Erythroblast (primary cell): ENCODE measurements at regions not wholly inside any gene's neighbourhood (a gene's known extent, or its start where the extent isn't known, plus 50 kb on each side); places are given as distances from the start of the nearest gene placed in this dataset.

Source experiments
- DNase-seq, 2 experiments: peaks; one replicate each; lab custom pipeline; 2025; lab: John Stamatoyannopoulos, UW
- GATA1 ChIP-seq: IDR thresholded peaks from 2 replicates; pipeline ENCODE4 v1.6.1; 2011; ENCODE audit warnings: low read depth, mild to moderate bottlenecking, control low read depth, low read length, moderate library complexity
- POLR2A ChIP-seq: IDR thresholded peaks from 2 replicates; pipeline ENCODE4 v1.6.1; 2011; ENCODE audit warnings: mild to moderate bottlenecking, low read length

GRCh38 chr1:59089036-59089798, 207.7 kb upstream of the FGGY start:
- DNase-seq, result no peak
- TF ChIP-seq POLR2A (no peak), GATA1 (no peak)

- DNase-seq, result no peak
- TF ChIP-seq GATA1 (no peak), POLR2A (no peak)
Measured at GRCh38 chr1:59089922-59090457, 206.9 kb upstream of the FGGY start.

- DNase-seq, result no peak
- TF ChIP-seq GATA1 (no peak), POLR2A (no peak)
Measured at GRCh38 chr1:59092126-59092525, 204.8 kb upstream of the FGGY start.

GRCh38 chr1:59094001-59094400, 202.9 kb upstream of the FGGY start:
- TF ChIP-seq POLR2A (no peak), GATA1 (no peak)
- DNase-seq, result no peak

GRCh38 chr1:59096501-59096900, 200.4 kb upstream of the FGGY start:
- DNase-seq, result peak; percentile 11 to 53
- TF ChIP-seq POLR2A (no peak), GATA1 (no peak)

- DNase-seq, result no peak
- TF ChIP-seq GATA1 (no peak), POLR2A (no peak)
Measured at GRCh38 chr1:59098655-59099054, 198.2 kb upstream of the FGGY start.

GRCh38 chr1:59100708-59101374, 196.1 kb upstream of the FGGY start:
- TF ChIP-seq GATA1 (no peak), POLR2A (no peak)

GRCh38 chr1:59101518-59101917, 195.4 kb upstream of the FGGY start:
- TF ChIP-seq POLR2A (no peak), GATA1 (no peak)
- DNase-seq, result no peak

More at GRCh38 chr1:59100708-59101374, 196.1 kb upstream of the FGGY start:
- DNase-seq, result no peak

GRCh38 chr1:59103457-59103856, 193.4 kb upstream of the FGGY start:
- TF ChIP-seq POLR2A (no peak), GATA1 (no peak)
- no peak for DNase-seq

- TF ChIP-seq GATA1 (no peak), POLR2A (no peak)
- no peak for DNase-seq
Measured at GRCh38 chr1:59104191-59104760, 192.6 kb upstream of the FGGY start.

- TF ChIP-seq POLR2A, result no peak
- no peak for TF ChIP-seq GATA1
- no peak for DNase-seq
Measured at GRCh38 chr1:59105548-59106507, 191.1 kb upstream of the FGGY start.

- DNase-seq, result no peak
- no peak for TF ChIP-seq GATA1
Measured at GRCh38 chr1:59107516-59107915, 189.4 kb upstream of the FGGY start.

GRCh38 chr1:59107916-59108315, 189.0 kb upstream of the FGGY start:
- TF ChIP-seq POLR2A, result no peak
- TF ChIP-seq GATA1, result no peak
- DNase-seq, result no peak
